GOT3 (cell line): ENCODE measurements at regions not wholly inside any gene's neighbourhood (a gene's known extent, or its start where the extent isn't known, plus 50 kb on each side); places are given as distances from the start of the nearest gene placed in this dataset.

ENCODE experiments used
- DNase-seq: peaks from one replicate; lab custom pipeline; 2025; ENCODE audit warnings: mixed read lengths; lab: John Stamatoyannopoulos, UW

- no peak for DNase-seq
These were observed 113.2 kb upstream of the MAF start for GRCh38 chr16:79713609-79714309.

DNA sequence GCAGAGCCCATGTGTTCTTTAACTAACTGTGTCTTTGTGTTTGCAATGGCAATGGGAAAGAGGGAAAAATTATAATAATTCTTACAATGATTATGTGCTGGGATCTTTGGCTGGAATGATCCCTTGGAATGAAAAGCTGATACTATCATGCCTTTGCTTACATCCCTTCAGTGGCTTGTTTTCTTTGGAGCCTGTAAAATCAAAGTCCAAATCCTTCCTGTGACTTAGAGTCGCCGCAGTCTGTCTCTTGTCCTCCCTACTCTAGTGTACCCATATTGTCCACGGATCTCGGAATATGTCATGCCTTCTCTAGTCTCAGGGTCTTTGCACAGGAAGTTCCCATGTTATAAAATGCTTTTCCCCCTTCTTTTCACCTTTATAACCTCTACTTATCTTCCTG lies 111.7 kb upstream of the MAF start:
- DNase-seq = no peak

- DNase-seq = no peak
These were observed 107.3 kb upstream of the MAF start for GRCh38 chr16:79707876-79708275.

- no peak for DNase-seq
These were observed 102.5 kb upstream of the MAF start for GRCh38 chr16:79703066-79703465.

GRCh38 chr16:79698341-79698753 lies 97.8 kb upstream of the MAF start:
- no peak for DNase-seq

GRCh38 chr16:79697562-79698112 lies 97.1 kb upstream of the MAF start:
- DNase-seq = no peak

GRCh38 chr16:79691007-79691406 lies 90.5 kb upstream of the MAF start:
- no peak for DNase-seq

DNA sequence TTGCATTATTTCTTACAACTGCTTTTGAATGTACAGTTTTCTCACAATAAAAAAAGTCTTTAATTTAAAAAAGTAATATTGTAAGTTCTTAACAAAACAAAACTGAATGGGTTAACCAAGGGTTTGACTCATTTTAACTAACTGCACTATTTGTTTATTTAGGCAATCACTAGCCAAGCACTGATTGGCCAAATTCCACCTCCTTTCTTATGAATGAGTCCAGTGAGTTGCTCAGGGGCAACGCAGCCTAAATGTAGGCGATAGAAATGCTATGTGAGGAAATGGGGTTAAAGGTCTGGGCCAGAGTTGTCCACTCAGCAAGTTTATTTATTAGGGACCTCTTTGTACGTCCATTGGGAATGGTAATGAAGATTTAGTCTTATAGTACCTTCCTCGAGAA lies 89.6 kb upstream of the MAF start:
- no peak for DNase-seq

DNA sequence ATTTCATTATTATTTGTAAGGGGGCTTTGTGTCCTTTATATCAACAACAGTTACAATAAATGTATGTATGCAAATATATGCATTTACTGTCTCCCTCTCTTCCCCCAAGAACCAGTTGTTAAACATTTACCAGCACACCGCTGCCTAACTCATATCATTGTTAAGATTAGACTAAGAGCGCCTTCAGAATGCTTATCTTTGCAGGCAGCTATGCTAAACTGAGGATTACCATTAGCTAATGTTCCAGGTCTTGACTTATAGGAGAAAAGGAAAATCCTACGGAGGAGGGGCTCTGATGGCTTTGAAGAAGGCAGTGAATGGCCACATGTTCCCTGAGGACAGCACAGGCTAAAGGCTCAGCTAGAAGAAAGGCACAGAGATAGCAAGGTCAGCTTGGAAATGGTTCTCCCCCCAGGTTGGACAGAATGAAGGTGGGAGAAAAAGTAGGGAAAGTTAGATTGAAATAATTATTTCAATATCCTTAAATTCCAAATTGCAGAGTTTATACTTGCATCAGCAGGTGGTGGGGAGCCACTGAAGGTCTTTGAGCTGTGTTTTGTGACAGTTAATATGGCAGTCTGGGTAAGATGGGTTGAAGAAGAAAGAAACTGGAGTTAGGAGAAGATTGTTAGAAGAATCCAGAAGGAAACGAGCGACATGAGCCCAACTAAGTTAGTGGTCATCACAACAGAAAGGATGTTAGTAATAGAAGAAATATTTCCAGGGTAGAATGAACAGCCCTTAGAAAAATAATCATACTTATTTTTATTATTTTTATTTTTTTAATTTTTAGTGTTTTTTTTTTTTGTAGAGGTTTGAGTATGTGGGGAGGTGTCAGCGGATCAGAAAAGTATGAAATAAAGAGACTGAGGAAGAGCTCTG lies 87.0 kb upstream of the MAF start:
- DNase-seq = no peak

DNA sequence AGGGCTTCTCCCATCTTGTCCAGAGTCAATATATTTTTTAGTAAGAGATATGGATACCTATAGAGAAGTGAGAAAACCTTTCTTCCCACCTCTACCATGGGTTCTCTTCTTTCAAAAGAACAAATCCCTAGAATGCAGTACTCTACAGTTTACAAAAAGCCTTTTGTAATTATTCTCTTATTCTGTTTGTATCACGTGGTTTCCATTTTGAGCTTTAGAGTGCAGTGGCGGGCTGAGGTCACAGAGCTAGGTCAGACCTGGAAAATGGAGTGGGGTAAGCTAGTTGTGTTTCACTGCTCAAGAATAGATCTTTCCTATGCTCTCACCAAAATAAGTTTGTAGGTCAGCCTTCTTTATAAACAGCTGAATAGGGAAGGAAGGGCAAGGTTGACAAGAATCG lies 85.3 kb upstream of the MAF start:
- DNase-seq = no peak

DNA sequence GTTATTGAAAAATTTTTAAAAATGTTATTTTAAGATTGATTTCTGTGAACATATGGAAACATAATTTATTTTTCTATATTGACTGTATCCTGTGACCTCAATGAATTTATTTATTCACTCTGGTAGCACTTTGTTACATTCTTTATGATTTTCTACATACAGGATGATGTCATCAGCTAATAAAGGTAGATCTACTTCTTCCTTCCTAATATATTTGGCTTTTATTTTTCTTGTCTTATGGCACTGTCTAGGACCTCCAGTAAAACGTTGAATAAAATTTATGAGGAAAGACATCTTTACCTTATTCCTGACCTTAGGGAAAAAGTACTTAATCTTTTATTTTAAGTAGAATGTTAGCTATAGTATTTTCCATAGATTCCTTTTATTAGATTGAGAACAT lies 78.8 kb upstream of the MAF start:
- no peak for DNase-seq

- no peak for DNase-seq
These were observed 77.4 kb upstream of the MAF start for GRCh38 chr16:79677799-79678530.

DNA sequence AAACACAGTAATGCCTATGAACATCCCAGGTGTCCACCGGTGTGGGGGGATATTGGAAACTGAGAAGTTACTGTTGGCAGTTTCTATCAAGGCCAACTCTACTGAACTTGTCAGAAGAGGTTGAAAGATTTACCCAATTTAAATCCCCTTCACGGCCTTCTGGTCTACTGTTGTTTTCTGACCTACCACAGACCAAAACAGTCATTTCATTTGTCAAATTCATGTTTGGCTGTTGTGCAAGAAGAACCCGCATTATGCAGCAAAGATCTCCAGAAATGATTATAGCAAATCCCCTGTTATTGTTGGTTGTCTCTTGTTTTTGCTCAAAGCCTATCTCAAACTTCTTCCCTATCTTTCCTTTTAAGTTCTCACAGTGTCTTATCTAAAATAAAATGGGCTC lies 73.1 kb upstream of the MAF start:
- no peak for DNase-seq

DNA sequence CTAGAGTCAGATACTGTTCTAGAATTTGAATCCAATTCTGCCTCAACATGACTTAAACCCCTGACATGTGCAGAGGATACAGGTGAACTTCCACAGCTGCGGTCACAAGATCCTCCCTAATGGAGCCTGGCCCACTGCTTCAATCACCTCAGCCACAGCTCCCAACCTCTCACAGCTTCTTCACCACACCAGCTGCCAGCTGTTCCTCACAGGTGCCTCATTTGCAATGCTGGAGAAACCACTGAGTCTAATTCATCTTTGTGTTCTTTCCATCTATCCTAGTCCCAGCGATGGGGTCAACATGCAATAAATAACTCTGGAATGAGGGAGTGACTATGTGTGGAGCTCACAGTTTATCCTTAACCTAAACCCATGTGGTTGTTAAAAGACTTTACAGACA lies 72.0 kb upstream of the MAF start:
- no peak for DNase-seq

DNA sequence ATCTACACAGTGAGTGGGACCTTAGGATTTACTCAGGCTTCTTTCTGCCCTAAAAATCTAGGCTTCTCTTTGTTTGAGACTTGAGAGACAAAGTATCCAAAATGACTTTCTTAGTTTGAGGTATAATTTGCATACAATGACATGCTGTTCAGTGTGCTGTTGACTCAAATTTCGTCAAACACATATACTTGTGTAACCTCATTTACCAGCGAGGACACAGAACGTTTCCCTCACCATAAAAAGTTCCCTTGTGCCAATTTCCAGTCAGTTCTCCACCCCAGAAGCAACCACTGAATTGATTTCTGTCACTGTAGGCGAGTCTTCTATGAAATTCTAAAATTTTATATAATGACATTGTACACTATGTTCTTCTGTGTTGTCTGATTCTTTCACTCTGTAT lies 68.0 kb upstream of the MAF start:
- no peak for DNase-seq

- no peak for DNase-seq
These were observed 65.4 kb upstream of the MAF start for GRCh38 chr16:79665970-79666369.

DNA sequence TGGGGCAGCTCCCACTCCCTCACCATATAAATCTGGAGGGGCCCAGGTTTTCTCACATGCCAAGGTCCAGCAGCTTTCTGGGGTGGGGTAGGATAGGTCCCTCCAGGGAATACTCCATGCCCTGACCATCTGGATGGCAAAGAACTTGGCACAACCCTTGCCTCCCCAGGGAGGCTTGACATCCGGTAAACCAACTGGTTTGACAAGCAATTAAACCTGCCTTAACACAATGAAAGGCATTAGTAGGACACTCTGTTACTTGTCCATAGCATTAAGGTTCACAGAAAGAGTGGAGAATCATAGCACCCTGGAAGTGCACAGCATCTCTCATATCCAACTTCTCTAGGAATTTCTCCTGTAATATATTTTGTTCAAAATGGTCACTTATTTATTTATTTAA lies 63.9 kb upstream of the MAF start:
- DNase-seq = no peak

- DNase-seq = no peak
These were observed 62.3 kb upstream of the MAF start for GRCh38 chr16:79662669-79663313.

DNA sequence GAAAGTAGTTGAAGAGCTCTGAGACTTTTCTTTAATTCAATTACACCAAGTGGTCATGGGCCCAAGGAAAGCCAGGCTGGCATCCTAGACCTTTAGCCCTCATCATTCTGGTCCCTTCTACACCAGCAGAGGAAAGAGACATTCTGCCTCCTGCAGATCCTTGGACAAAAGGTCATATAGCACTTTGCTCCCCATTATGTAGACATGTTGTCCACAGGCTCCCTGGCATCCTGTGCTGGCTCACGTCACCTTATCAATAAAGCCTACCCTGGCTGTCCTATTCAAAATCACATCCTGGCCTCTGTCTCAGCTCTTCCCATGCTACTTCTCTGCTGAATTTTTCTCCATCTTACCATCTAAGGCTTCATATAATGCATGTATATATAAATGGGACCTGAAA lies 61.6 kb upstream of the MAF start:
- no peak for DNase-seq

- DNase-seq = no peak
These were observed 61.0 kb upstream of the MAF start for GRCh38 chr16:79661578-79661977.

DNA sequence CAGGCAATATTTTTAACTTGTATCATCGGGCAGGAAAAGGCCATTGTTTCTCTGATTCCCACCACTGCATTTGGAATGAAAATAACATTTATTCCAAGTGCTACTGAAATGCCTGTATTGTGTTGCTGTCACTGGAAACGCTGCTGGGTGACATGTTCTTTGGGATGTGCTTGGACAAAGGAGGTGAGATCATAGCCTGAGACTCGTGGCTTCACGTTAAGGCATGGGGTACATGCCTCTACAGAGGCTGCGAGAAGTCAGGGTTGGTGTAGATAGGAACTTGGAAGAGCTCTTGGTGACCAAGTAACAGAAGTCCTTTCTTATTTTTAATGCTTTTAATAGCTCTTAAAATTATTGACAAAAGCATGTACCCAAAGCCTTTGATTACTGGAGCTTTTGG lies 58.8 kb upstream of the MAF start:
- no peak for DNase-seq
